ENCODE measurements at regions not wholly inside any gene's neighbourhood (a gene's known extent, or its start where the extent isn't known, plus 50 kb on each side); places are given as distances from the start of the nearest gene placed in this dataset.

DNA sequence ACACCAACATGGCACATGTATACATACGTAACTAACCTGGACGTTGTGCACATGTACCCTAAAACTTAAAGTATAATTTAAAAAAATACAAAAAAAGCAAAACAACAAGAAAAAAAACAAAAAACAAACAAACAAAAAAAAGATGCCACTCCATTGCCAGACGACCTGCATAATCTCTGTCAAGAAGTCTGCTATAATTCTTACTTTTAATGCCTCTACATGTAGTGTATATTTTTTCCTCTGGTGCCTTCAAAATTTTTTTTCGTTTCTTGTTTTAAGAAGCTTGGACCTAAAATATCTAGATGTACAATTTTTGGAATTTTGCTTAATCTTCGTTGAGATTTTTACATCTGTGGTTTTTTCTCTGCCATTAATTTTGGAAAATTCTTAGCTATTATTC, 235.6 kb upstream of the ZNF521 start:
- no peak overlapping the region for H2BK120ac ChIP-seq (ENCODE audit: low read depth, low read length)
- no peaks in the 10 kb centered on the region for H3K79me1 ChIP-seq (ENCODE audit: low read depth in 1 of 2, low read length in 2 of 2)
- in situ Hi-C loops (cut with MboI; ENCODE audit: low sequenced_read_pairs): no loop called here
- no peak overlapping the region for H2BK20ac ChIP-seq (ENCODE audit: low read depth, low read length)
- no peak overlapping the region for H4K8ac ChIP-seq (ENCODE audit: low read depth in 2 of 2, low read length in 2 of 2)
- H2BK15ac ChIP-seq (ENCODE audit: low read depth, low read length): no peak overlapping the region
- no peaks in the 10 kb centered on the region for H3K9me1 ChIP-seq (ENCODE audit: insufficient read depth, low read length)
- ATAC-seq (ENCODE audit: low read depth) (no peak), DNase-seq (no peak)
- ChIA-PET POLR2A (ENCODE audit: unreplicated experiment) (no interaction called here), CTCF (no interaction called here)
- peaks cover 4% of the 10 kb centered on the region; the same call in 1 of the 2 replicates for H3K9me3 ChIP-seq (ENCODE audit: control insufficient read depth, insufficient read depth, low read length)
- H3K14ac ChIP-seq (replicated peaks; ENCODE audit: low read depth, low read length): no peak overlapping the region
- dilution Hi-C loops (cut with HindIII; ENCODE audit: low sequenced_read_pairs, unreplicated experiment): no loop called here
- no peaks in the 10 kb centered on the region for H3K4me1 ChIP-seq (ENCODE audit: control insufficient read depth, insufficient read depth, low read length)
- H4K91ac ChIP-seq (ENCODE audit: insufficient read depth, low read depth, low read length): no peak overlapping the region
- H2AK9ac ChIP-seq (replicated peaks; ENCODE audit: low read depth, low read length, poor library complexity): no peak overlapping the region
- no peak overlapping the region for H4K5ac ChIP-seq (ENCODE audit: low read depth, low read length)
- no peaks in the 10 kb centered on the region for H4K20me1 ChIP-seq (ENCODE audit: insufficient read depth, low read length)
- no peak overlapping the region for H3K23ac ChIP-seq (ENCODE audit: low read depth, low read length)
- H3K18ac ChIP-seq (ENCODE audit: low read depth, low read length): no peak overlapping the region
- no peak overlapping the region for H2AK5ac ChIP-seq (ENCODE audit: low read depth, low read length)
- no peak overlapping the region for H2AFZ ChIP-seq (replicated peaks; ENCODE audit: low read length, poor library complexity)
- no CpG with 5 or more reads among the region's 5 CpGs for WGBS, 2 experiments (ENCODE audit: extremely low coverage in 2 of 2, insufficient read length in 1 of 2)
- no peak overlapping the region for H3K9ac ChIP-seq (ENCODE audit: low read depth, low read length)
- no peak overlapping the region for H2BK5ac ChIP-seq (ENCODE audit: low read depth, low read length, poor library complexity, severe bottlenecking)
- no peak overlapping the region for H3K4me2 ChIP-seq (ENCODE audit: low read depth, low read length)
- H3K4ac ChIP-seq (ENCODE audit: low read depth, low read length): no peak overlapping the region
- no TSS peak for BruUV-seq (replicated peaks)
- no peak overlapping the region for H3K27ac ChIP-seq (ENCODE audit: insufficient read depth, low read length)
- H3K27me3 ChIP-seq (ENCODE audit: control insufficient read depth, insufficient read depth, low read length): no peaks in the 10 kb centered on the region
- TF ChIP-seq RCOR1 (IDR thresholded peaks at IDR 0.05; ENCODE audit: insufficient replicate concordance, low read length) (no peak), SMC3 (IDR thresholded peaks at IDR 0.05; ENCODE audit: low read depth, low read length) (no peak)
- TF ChIP-seq, protein P1, sequence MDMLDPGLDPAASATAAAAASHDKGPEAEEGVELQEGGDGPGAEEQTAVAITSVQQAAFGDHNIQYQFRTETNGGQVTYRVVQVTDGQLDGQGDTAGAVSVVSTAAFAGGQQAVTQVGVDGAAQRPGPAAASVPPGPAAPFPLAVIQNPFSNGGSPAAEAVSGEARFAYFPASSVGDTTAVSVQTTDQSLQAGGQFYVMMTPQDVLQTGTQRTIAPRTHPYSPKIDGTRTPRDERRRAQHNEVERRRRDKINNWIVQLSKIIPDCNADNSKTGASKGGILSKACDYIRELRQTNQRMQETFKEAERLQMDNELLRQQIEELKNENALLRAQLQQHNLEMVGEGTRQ (IDR thresholded peaks at IDR 0.05; ENCODE audit: low read depth, low read length): no peak
- TF ChIP-seq, protein P2, sequence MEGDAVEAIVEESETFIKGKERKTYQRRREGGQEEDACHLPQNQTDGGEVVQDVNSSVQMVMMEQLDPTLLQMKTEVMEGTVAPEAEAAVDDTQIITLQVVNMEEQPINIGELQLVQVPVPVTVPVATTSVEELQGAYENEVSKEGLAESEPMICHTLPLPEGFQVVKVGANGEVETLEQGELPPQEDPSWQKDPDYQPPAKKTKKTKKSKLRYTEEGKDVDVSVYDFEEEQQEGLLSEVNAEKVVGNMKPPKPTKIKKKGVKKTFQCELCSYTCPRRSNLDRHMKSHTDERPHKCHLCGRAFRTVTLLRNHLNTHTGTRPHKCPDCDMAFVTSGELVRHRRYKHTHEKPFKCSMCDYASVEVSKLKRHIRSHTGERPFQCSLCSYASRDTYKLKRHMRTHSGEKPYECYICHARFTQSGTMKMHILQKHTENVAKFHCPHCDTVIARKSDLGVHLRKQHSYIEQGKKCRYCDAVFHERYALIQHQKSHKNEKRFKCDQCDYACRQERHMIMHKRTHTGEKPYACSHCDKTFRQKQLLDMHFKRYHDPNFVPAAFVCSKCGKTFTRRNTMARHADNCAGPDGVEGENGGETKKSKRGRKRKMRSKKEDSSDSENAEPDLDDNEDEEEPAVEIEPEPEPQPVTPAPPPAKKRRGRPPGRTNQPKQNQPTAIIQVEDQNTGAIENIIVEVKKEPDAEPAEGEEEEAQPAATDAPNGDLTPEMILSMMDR (conservative IDR thresholded peaks at IDR 0.05; ENCODE audit: low read depth, low read length): no peak
- no peaks in the 10 kb centered on the region for H3K36me3 ChIP-seq (ENCODE audit: control insufficient read depth, insufficient read depth, low read length)
- H3K56ac ChIP-seq (ENCODE audit: extremely low read depth, insufficient read depth, low read length): no peak overlapping the region
- intact Hi-C loops (cut with micrococcal nuclease): no loop called here
- H3K4me3 ChIP-seq (ENCODE audit: insufficient read depth, low read depth, low read length): no peak overlapping the region

All from IMR-90 (cell line).